SK-N-SH treated with all-trans-retinoic acid at 6 μM for 48 hours (cell line): ENCODE measurements at regions not wholly inside any gene's neighbourhood (a gene's known extent, or its start where the extent isn't known, plus 50 kb on each side); places are given as distances from the start of the nearest gene placed in this dataset.

Experiments used
- CSDC2 ChIP-seq: fragments of 250-450 bp; sonication (Bioruptor Pico); IDR thresholded peaks from 2 replicates; pipeline ENCODE4 v1.5.0; 2020; ENCODE audit warnings: mild to moderate bottlenecking, moderate library complexity
- OSR1 ChIP-seq: fragments of 250-450 bp; sonication (Bioruptor Pico); IDR thresholded peaks from 2 replicates; pipeline ENCODE4 v1.8.0; 2022; ENCODE audit warnings: moderate library complexity, mild to moderate bottlenecking, inconsistent platforms
- PPARA ChIP-seq: fragments of 250-450 bp; sonication (Bioruptor Pico); IDR thresholded peaks from 2 replicates; pipeline ENCODE4 v1.5.0; 2020; ENCODE audit warnings: mild to moderate bottlenecking, borderline replicate concordance

GRCh38 chr5:56294354-56294753 is 61.2 kb upstream of the ANKRD55 start:
- TF ChIP-seq PPARA (no peak), OSR1 (no peak), CSDC2 (CRISPR knock-in tag) (no peak)
